Fibroblast of skin of left biceps (primary cell): ENCODE measurements at regions not wholly inside any gene's neighbourhood (a gene's known extent, or its start where the extent isn't known, plus 50 kb on each side); places are given as distances from the start of the nearest gene placed in this dataset.
A peak's percentile ranks its signal among the peaks of the same experiment; 100 is the strongest.

ENCODE experiments used
- DNase-seq, 2 experiments: peaks; one replicate each; pipeline ENCODE4 v3.0.0-alpha.2; 2013; ENCODE audit warnings: low read depth in 2 of 2

DNA sequence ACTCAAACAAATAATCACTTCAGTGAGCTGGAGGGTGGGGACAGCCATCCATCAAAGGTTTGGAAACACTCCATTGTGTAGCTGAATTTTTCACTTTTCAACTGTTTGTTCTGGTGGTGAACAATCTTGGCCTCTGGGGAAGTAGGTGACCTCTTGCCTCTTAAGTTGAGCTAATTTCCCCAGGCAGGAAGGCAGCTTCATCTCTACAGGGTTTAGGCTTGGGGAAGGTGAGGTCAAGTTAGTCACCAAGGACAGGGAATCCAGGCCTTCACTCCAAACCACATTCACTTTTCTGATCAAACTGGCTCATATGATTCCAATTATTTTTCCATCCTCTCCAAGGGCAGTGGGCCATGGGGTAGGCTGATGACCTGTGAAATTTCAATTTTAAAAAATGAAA is 138.3 kb upstream of the HABP2 start:
- DNase-seq = no peak

DNA sequence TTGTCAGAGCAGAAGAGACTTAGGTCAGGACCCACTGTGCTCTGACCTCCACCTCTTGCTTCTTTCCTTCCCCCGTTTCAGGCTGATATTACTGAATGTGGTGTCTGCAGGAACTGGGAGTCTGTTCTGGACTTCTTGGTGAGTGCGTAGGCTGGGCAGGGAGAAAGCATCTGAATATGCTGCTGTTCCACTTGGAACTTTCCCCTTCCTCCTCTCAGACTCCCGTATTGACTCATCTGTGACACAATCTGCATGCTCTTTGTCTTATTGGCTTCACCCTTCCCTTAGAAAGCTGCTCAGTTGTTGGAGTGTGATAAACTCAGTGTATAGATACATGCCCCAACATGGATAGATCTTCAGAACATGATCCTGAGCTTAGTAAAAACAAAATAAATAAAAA is 137.6 kb upstream of the HABP2 start:
- no peak for DNase-seq

DNA sequence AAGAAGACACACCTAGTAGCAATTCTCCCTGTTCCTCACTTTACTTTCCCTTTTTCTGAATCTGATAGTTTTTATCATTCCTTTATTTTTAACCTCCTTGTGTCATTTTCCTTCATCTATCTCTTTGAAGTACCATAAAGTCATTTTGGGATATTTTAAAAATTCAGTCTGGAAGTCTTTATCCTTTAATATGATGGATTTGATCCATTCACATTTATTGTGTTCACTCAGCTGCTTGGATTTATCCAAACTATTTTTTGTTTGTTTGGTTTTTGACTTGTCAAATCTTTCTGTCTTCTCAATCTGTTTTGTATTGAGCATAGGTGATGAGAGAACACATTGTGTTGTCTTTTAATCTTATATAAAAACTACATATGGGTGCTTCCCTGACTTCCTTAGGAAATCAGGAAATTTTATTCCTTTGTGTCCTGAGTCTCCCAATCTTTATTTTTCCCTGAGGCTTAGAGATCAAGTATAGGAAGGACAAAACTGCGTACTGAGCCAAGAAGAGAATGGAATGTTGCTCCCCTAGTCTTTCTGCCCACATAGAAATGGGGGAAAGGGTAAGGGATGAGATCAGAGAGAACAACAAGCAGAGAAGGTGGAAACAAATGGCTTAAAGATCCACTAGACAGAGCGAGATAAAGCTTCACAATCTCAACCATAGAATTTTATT is 132.7 kb upstream of the HABP2 start:
- DNase-seq = no peak

GRCh38 chr10:113420733-113421675 is 131.8 kb upstream of the HABP2 start:
- DNase-seq = no peak

GRCh38 chr10:113422371-113422770 is 130.5 kb upstream of the HABP2 start:
- DNase-seq = no peak

DNA sequence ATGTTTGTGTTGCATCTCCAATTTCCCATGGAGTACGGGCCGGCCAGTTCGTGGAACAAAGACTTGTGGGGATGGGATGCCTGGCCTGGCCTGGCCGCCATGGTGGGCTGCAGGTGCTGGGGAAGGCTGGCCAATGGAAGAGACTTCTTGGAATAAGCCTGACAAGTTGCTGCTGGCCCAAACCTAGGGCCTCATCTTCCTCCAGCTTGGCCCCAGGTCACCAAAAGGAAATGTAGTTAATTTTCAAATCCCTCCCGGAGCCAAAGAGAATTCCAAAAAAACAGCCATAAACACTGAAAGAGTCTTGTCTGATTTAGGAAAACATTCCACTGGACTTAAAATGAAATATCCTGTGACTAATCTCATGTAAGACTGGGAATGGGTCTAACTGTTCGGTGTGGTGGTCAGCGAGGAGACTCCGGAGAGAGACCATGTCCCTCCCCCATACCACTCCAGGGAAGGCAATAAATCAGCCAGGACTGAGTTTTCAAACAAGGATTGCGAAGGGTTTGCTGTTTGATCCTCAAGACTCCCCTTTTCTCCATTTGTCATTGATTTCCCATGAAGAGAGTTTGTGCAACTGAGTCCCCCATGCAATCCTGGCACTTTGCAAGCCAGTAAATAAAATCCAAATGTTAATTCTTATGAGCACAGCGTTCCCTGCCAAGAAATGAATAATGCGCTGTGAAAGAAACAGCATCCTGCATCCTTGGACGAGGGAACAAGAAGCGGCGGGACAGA is 128.7 kb upstream of the HABP2 start:
- DNase-seq = peak; percentile 51 to 63

GRCh38 chr10:113425008-113425407 is 127.8 kb upstream of the HABP2 start:
- no peak for DNase-seq

DNA sequence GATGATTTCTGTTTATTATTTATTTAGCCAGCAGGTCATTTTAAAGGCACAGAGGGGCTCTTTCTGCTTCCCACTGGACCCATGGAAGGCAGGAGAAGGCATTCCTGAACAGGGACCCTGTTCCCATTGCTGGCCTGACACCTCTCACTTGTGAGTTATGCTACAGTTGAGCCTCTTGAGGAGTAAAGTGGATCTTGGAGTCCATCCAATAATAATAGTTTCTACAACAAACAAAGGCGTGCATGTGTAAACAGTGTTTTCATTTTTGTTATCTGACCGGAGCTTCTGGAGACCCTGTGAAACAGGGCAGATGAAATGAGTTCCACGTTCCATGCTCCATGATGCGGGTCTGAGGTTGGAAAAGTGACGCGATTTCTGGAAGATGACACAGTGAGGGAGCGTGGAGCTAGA is 127.3 kb upstream of the HABP2 start:
- no peak for DNase-seq

DNA sequence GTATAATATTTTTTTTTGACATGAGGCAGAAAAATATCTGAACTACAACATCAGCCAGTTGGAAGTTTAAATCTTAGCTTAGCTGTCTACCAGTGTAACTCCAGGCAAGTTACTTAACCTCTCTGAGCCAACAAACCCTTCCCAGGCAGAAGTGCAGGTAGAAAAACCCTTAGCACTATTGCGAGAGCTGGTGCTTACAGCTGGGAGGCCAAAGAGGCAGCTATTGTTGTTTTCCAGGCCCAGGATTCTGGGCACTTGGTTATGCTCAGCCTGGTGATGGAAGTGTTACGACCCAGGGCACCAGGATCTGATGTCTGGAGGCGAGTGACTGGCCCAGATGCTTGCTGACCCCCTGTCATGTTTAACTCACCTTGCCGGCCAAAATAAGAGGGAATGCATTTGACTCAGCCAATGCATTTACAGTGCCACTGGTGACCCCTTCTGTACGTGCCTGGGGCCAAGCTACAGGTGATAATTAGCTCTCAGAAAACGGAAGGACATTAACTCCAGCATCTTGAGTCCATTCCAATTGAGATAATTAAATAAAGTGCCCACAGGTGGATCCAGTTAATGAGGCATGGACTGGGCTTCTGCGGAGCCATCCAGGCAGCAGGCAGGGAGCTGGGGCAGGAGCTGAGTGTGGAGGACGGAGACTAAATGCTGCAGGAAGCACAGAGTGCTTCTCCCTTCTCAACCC is 126.5 kb upstream of the HABP2 start:
- DNase-seq = no peak

DNA sequence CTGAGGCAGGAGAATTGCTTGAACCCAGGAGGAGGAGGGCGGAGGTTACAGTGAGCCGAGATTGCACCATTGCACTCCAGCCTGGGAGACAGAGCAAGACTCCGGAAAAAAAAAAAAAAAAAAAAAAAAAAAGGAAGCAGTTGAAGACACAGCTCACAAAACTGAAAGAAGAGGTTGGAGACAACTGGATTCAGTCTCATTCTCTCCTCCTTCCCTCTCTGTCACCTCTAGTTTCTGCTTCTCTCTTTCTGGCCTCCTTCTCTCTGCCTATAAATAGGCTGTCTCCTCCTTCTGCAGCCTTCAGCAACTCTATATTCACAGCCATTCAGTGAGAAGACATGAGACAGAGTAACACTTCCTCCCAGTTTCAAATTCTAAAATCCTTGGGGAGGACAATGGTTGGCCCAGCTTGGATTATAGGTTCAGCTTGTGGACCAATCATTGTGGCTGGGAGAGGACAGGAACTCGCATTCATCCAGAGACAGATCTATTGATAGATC is 125.6 kb upstream of the HABP2 start:
- no peak for DNase-seq

DNA sequence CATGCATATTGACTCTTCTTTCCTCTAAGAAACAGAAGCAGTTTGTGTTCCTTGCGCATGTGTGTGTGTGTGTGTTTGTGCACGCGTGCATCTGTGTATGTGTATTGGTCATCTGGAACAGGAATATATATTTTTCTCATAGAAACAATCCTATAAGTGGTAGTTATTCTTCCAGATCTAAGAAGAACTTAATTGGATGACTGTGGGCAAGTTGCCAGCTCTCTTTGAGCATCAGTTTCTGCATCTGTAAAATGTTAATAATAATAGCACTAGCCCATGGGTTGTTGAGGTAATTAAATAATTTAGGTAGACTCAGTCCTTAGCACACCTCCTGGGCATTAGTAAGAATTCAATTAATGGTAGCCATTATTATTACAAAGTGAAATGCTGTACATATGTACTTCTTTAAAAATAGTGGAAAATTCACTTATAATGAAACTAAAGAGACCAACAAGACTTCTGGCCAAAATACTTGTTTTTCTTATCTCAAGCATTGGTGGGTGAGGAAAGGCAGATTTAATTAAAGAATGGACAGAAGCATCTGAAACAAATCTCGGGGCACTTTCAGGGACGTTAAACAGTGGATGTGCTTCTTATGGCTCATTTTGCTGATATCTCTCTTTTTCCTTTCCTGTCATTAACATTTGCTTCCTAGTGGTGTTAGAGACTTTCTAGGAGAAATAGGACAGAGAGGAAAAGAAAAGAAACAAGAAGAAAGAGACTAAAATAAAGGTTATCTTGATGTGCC is 124.9 kb upstream of the HABP2 start:
- no peak for DNase-seq

DNA sequence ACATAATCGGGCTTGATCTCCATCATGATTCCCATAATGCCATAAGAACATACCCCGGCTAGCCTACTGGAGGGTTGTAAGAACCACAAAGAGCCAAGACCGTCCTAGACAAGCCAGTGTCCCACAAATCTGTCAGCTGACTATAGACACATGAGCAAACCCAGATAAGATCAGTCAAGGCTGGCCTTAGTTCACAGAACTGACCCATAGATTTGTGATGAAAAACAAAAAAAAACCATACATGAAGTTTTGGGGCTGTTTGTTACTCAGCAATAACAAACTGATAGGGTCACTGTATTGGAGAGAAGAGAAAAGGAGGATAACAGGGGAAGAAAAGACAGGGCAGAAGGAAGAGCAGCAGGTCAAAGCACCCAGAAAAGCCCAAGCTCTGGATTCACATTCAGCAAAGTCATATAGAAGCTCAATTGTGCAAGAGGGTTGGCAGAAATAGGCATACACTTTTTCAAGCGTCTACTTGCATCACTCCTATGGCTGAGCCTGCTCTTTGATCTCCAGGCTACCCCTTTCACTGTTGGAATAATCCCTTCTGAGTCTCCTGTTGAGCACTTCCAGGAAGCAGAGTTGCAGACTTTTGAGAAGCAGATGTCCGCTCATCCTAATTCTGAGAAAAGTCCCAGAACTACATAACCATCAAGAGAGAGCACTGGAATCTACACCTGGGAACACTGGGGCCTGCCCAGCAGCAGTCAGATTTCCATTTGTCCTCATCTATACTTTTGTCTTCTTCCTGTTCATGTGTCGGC is 122.0 kb upstream of the HABP2 start:
- DNase-seq = no peak

GRCh38 chr10:113431398-113432160 is 121.3 kb upstream of the HABP2 start:
- peak; percentile 50 to 53 for DNase-seq

- DNase-seq = no peak
These were observed 119.1 kb upstream of the HABP2 start for GRCh38 chr10:113433711-113434110.

GRCh38 chr10:113434315-113434714 is 118.5 kb upstream of the HABP2 start:
- DNase-seq = no peak

DNA sequence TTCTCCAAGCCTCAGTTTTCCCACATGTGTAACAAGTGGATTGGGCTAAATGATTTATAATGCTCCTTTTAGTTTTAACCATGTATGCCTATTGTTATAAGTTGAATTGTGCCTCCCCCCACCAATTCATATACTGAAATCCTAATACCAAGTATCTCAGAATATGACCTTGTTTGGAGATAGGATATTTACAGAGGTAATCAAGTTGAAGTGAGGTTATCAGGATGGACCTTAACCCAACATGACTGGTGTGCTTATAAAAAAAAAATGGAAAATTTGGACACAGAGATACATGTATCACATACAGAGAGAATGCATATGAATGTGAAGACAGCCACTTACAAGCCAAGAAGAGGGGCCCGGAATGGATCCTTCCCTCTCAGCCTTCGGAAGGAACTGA is 117.9 kb upstream of the HABP2 start:
- DNase-seq = no peak

DNA sequence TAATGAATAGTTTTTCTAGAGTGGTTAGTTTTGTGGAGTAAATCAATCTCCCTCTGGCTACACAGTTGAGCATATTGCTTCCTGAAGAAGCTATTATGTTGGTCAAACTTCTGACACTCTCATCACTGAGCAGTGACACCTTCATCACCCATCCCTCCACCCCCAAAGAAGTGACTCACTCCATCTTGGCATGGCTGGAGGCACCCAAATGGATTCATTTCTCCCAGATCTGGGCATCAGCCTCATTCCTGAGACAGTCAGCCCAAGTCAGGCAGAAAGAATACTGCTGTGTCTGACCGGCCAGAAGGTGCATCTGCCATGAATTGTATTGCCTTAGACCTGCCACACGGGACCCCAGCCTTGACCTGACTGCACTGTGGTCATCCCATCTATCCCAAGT is 117.0 kb upstream of the HABP2 start:
- no peak for DNase-seq

- DNase-seq = no peak
These were observed 116.0 kb upstream of the HABP2 start for GRCh38 chr10:113436851-113437250.

- peak in 1 of 2 experiments; percentile 36 for DNase-seq
These were observed 114.2 kb upstream of the HABP2 start for GRCh38 chr10:113438652-113439051.
